T-helper 2 cell treated with Interferon-gamma antibody and Interleukin-4, amounts not matched to agents 5 μg/mL and 100 μg/mL, for 36 hours (primary cell): ENCODE measurements at regions not wholly inside any gene's neighbourhood (a gene's known extent, or its start where the extent isn't known, plus 50 kb on each side); places are given as distances from the start of the nearest gene placed in this dataset.

Source experiments
- DNase-seq: peaks from one replicate; pipeline ENCODE4 v3.0.0; 2021; ENCODE audit warnings: low spot score
- H3K27ac Mint-ChIP-seq: one replicate; pipeline ENCODE4 v1.8.0; 2021; ENCODE audit warnings: mild to moderate bottlenecking, mixed read lengths
- H3K27me3 Mint-ChIP-seq: one replicate; pipeline ENCODE4 v1.8.0; 2021; ENCODE audit warnings: low read depth, mixed read lengths
- H3K36me3 Mint-ChIP-seq: one replicate; pipeline ENCODE4 v1.8.0; 2021; ENCODE audit warnings: low read depth, mixed read lengths
- H3K4me1 Mint-ChIP-seq: one replicate; pipeline ENCODE4 v1.8.0; 2021; ENCODE audit warnings: low read depth, mixed read lengths
- H3K4me3 Mint-ChIP-seq: one replicate; pipeline ENCODE4 v1.8.0; 2022; ENCODE audit warnings: mild to moderate bottlenecking, moderate library complexity, mixed read lengths
- H3K9me3 Mint-ChIP-seq: one replicate; pipeline ENCODE4 v1.8.0; 2021; ENCODE audit warnings: mixed read lengths

DNA sequence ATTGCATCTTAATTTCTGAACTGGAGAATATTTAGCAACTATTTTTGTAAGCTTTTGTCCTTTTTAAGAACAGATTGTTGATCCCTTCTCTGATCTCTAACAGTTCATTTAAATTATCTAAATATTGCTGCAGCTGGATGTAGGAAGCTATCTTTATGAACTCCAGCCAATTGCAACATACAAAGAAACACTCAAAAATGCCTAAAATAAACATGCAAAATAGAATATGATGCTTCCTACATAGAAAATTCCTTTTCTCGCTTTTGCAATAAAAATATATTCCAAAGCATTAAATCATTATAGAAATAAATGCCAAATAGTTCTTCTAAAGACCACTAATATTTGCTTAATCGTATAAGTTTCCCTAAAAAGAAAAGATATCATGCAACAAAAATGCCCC lies 218.6 kb downstream of the LURAP1L start:
- Mint-ChIP-seq H3K27ac (no peak overlapping the region), H3K4me3 (no peak overlapping the region), H3K36me3 (no peaks in the 10 kb centered on the region), H3K27me3 (no peaks in the 10 kb centered on the region), H3K4me1 (no peaks in the 10 kb centered on the region), H3K9me3 (peaks cover 33% of the 10 kb centered on the region)
- no peak for DNase-seq

DNA sequence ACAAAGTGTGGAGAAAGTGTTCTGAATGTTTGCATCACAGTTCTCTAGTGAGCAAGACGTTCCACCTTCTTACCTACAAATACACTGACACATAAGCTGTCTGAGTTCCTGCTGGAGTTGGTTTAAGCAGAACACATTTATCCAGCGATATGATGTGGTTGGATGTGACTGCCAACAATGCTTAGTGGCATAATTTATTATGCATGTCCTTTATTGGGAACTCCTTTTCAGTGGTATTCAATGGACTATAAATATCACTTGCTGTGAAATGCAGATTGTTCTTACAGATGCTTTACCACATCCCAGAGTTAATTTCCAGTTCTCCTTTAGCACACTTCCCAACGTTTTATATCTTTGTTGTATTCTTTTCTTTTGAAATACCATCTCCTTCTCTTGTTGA lies 222.2 kb downstream of the LURAP1L start:
- no peaks in the 10 kb centered on the region for H3K4me1 Mint-ChIP-seq
- peaks cover 21% of the 10 kb centered on the region for H3K9me3 Mint-ChIP-seq
- H3K27me3 Mint-ChIP-seq: no peaks in the 10 kb centered on the region
- H3K36me3 Mint-ChIP-seq: no peaks in the 10 kb centered on the region
- H3K27ac Mint-ChIP-seq: no peak overlapping the region
- no peak overlapping the region for H3K4me3 Mint-ChIP-seq
- no peak for DNase-seq

DNA sequence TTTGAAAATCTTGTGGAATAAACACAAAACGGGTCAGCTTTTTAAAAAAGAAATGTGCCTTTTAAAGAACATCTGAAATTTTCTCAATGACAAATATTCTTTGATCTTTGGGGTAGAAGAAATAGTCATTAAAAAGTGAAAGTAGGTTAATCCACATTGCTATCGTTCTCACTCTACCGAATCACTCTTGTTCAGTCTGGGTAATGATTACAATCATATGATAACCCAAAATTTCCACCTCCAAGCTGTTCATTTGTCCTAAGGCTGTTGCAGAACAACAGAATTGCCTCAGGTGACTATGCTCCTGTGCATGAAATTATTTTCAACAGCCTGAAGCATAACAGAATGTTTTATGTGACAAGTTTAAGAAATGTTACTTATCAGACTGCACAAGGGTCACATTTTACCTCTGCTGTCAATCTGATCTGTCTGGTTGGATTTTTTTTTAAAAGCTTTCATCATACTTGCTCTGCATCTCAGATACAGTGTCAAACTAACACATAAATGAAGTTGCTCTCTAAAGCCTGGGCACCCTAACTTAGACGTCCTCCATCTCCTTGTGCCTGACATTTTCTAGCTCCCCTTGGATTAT lies 227.3 kb downstream of the LURAP1L start:
- H3K4me3 Mint-ChIP-seq: no peak overlapping the region
- H3K9me3 Mint-ChIP-seq: peaks cover 13% of the 10 kb centered on the region
- H3K27ac Mint-ChIP-seq: no peak overlapping the region
- no peak for DNase-seq
- H3K4me1 Mint-ChIP-seq: no peaks in the 10 kb centered on the region
- H3K36me3 Mint-ChIP-seq: no peaks in the 10 kb centered on the region
- H3K27me3 Mint-ChIP-seq: no peaks in the 10 kb centered on the region

DNA sequence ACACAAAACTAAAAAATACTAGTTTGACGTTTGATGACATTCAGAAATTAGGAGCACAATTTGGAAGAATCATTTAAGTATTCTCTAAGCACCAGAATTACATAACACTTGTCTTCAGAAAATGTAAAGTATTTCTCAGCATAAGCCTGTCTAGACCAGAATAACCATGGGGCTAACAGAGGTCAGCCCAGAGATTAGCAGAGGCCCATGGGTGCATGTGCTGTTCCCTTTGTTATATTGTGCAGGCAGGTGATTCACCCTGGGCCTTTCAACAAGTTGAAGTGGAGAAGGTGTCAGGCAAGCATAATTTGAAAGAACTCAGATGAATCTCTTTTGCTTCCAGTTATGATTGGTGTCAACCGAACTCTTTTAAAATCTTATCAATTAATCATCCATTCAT lies 227.9 kb downstream of the LURAP1L start:
- Mint-ChIP-seq H3K36me3 (no peaks in the 10 kb centered on the region), H3K27me3 (no peaks in the 10 kb centered on the region), H3K4me1 (no peaks in the 10 kb centered on the region), H3K27ac (no peak overlapping the region), H3K9me3 (peaks cover 13% of the 10 kb centered on the region), H3K4me3 (no peak overlapping the region)
- DNase-seq: no peak

DNA sequence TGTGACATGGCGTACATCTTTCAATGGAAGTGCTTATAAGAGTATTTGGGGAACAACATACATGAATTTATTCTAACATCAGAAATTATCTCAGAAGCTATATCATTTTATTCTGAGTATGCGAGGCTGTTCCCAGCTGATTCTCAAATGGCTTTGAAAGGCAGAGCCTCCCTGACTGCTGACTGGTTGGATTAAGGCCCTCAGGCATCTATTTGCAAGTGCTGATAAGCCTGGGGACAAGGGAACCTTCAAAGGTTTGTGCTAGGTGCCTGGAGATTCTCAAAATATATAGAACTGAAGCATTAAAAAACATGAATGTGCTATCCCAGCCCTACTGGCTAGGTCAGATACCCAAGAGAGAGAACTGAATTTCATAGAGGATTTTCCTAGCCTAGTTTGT lies 235.1 kb downstream of the LURAP1L start:
- no peaks in the 10 kb centered on the region for H3K27me3 Mint-ChIP-seq
- H3K4me1 Mint-ChIP-seq: no peaks in the 10 kb centered on the region
- peaks cover 21% of the 10 kb centered on the region for H3K9me3 Mint-ChIP-seq
- H3K27ac Mint-ChIP-seq: no peak overlapping the region
- no peaks in the 10 kb centered on the region for H3K36me3 Mint-ChIP-seq
- no peak overlapping the region for H3K4me3 Mint-ChIP-seq
- DNase-seq: no peak

DNA sequence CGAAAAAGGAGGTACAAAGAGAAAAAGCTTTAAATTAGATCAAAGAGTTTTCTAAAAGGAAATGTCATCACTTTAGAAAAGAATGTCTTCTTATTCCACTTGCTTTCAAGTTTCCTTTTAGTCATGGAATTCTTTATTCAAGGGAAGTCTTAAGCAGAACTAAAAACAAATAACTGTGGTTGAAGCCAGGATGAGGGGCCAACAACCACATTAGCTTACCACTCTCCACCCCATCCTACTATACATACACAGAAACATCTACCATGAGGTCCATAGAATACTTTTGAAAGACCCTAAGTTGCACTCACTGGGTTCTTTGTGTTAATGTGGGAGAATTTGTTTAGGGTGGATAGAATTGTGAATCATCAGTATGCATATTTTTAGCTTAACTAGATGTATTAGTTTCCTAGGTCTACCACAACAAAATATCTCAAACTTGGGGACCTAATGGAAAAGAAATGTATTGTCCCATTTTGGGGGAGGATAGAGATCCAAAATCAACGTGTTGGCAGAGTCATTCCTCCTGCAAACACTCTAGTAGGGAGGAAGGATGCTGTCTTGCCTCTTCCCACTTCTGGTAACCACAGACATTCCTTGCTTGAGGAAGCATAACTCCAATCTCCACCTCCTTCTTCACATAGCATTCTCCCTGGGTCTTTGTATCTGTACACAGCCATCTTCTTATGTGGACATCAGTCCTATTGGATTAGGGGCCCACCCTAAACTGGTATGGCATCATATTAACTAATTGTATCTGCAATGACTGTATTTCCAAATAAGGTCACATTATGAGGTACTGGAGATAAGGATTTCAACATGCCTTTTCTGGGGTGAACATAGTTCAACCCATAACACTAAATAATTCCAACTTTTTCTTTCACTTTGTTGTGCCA lies 239.4 kb downstream of the LURAP1L start:
- no peak for DNase-seq
- no peak overlapping the region for H3K4me3 Mint-ChIP-seq
- no peaks in the 10 kb centered on the region for H3K27me3 Mint-ChIP-seq
- no peak overlapping the region for H3K27ac Mint-ChIP-seq
- H3K4me1 Mint-ChIP-seq: no peaks in the 10 kb centered on the region
- no peaks in the 10 kb centered on the region for H3K36me3 Mint-ChIP-seq
- H3K9me3 Mint-ChIP-seq: peaks cover 11% of the 10 kb centered on the region

DNA sequence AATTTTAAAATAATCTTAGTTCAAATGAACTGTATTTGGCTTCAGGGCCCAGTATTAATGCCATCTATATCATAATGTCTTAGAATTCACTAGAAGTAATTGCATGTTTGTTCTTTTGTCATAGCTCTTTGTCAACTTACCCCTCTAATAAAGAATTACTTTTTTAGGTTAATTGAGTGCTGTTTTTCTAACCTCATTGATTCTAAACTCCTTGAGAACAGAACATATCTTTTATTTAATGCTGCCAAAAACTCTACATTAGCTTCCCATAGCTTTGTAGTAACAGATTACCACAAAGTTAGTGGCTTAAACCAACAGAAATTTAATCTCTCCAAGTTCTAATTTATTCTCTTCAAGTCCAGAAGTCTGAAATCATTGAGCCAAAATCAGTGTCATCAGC lies 242.4 kb downstream of the LURAP1L start:
- Mint-ChIP-seq H3K4me3 (no peak overlapping the region), H3K27ac (no peak overlapping the region), H3K9me3 (peaks cover 17% of the 10 kb centered on the region), H3K4me1 (no peaks in the 10 kb centered on the region), H3K27me3 (no peaks in the 10 kb centered on the region), H3K36me3 (no peaks in the 10 kb centered on the region)
- DNase-seq: no peak

DNA sequence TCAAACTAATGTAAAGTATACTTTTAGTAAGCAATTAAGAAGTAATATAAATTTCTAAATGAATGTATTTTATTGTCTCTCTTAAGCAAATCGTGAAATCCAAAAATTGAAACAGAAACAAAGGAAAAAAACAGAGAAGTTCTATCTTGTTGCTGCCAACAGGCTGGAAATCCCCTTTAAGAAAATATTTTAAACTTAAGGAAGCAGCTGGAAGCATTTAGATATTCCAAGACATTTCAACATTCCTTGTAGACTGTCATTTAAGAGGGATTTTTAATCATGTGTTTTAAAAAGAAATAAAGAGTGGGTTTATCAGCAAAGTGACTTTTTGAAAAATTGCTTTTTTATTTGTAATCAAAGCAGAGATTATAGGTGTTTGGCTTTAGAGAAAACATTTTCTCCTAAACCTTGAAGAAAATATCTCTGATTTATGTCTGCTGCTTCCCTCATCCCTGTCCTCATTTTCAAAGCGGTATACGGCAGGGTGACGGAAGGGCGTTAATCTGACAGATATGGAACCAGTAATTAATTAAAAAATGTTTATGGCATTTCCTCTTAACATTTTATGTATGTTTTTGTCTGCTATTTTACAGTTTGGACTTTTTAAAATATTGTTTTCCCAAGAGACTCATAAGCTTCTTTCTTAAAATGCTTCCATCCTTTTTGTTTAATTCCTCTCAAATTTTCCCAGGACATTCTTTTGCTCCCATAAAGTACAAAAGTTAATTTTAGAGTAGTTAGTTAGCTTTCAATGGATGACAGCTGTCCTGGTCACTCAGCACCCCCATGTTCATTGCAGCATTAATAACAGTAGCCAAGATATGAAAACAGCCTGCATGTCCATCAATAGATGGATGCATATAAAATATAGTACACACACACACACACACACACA lies 245.6 kb downstream of the LURAP1L start:
- no peaks in the 10 kb centered on the region for H3K4me1 Mint-ChIP-seq
- peaks cover 22% of the 10 kb centered on the region for H3K9me3 Mint-ChIP-seq
- no peak overlapping the region for H3K27ac Mint-ChIP-seq
- no peaks in the 10 kb centered on the region for H3K36me3 Mint-ChIP-seq
- H3K27me3 Mint-ChIP-seq: no peaks in the 10 kb centered on the region
- no peak for DNase-seq
- no peak overlapping the region for H3K4me3 Mint-ChIP-seq

DNA sequence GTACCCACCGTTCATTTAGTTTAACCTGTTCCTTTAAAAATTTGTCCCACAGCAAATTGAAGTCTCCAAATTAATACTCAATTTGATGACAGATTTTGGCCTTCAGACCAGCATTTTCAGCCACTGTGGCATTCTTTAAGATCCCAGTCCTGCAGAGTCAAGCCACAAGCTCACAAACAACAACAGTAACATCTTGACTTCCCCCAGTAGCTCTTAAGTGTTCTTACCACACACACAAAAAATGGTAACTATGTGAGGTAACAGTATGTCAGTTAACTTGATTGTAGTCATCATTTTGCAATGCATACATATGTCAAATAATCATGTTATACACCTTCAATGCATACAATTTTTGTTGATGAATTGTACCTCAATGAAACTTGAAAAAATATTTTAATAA lies 247.9 kb downstream of the LURAP1L start:
- Mint-ChIP-seq H3K9me3 (peaks cover 25% of the 10 kb centered on the region), H3K36me3 (no peaks in the 10 kb centered on the region), H3K4me1 (no peaks in the 10 kb centered on the region), H3K4me3 (no peak overlapping the region), H3K27me3 (no peaks in the 10 kb centered on the region), H3K27ac (no peak overlapping the region)
- DNase-seq: no peak

DNA sequence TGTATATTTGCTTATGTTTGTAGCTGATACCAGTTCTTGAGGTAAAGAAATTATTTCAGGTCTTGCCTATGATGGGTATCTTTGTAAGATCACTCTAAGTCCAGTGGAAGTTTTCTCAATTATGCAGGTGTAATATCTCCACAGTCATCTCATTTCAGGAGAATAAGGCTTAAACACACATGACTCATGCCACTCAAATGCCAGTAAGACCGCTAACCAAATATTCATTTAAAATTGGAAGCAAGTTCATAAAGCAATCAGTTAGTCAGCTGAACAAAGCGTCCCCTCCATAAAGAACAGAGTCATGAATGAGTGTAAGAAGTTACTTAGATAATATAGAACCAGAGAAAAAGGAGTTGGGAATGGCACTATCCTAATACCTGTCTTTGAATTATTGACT lies 248.7 kb downstream of the LURAP1L start:
- H3K4me1 Mint-ChIP-seq: no peaks in the 10 kb centered on the region
- H3K36me3 Mint-ChIP-seq: no peaks in the 10 kb centered on the region
- no peak overlapping the region for H3K4me3 Mint-ChIP-seq
- DNase-seq: no peak
- H3K27me3 Mint-ChIP-seq: no peaks in the 10 kb centered on the region
- H3K27ac Mint-ChIP-seq: no peak overlapping the region
- H3K9me3 Mint-ChIP-seq: peaks cover 25% of the 10 kb centered on the region

DNA sequence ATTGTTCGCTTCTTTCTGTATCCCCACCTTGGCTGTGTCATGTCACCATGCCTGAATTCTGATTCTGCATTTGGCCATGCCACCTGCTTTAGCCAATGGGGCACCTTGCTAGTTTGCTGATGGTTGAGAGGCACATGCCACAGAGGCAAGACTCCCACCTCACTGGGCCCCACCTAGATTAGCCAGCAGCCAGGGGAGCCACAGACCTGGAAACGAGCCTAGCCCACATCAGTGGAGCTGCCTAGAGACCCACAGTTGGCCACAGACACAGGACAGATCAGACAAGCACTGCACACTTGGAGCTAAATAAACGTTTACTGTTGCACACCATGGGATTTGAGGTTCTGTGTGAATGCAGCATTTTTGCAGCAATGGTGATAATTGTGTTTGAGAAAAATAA lies 252.1 kb downstream of the LURAP1L start:
- H3K27ac Mint-ChIP-seq: no peak overlapping the region
- H3K4me3 Mint-ChIP-seq: no peak overlapping the region
- no peak for DNase-seq
- H3K27me3 Mint-ChIP-seq: no peaks in the 10 kb centered on the region
- peaks cover 10% of the 10 kb centered on the region for H3K9me3 Mint-ChIP-seq
- no peaks in the 10 kb centered on the region for H3K36me3 Mint-ChIP-seq
- no peaks in the 10 kb centered on the region for H3K4me1 Mint-ChIP-seq

DNA sequence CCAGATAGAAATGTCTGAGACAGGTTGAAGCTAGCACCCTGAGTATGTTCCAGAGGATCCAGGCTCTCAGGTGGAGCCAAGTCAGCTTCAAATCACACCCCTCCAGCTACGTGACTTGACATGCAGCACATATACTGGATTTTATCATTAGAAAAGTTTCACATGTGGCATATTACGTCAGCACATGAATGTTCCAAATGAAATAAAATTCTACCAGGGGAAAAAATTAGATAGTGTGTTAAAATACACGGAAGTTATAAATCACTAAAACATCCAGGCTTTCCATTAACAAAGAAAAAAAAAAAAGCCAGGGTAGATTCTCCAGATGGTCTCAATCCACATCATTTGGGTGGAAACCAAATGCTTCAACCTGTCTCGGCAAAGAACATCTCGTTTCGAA lies 251.6 kb downstream of the MPDZ start:
- Mint-ChIP-seq H3K36me3 (no peaks in the 10 kb centered on the region), H3K4me1 (no peaks in the 10 kb centered on the region), H3K27me3 (no peaks in the 10 kb centered on the region), H3K4me3 (no peak overlapping the region), H3K27ac (no peak overlapping the region), H3K9me3 (peaks cover 9% of the 10 kb centered on the region)
- no peak for DNase-seq

DNA sequence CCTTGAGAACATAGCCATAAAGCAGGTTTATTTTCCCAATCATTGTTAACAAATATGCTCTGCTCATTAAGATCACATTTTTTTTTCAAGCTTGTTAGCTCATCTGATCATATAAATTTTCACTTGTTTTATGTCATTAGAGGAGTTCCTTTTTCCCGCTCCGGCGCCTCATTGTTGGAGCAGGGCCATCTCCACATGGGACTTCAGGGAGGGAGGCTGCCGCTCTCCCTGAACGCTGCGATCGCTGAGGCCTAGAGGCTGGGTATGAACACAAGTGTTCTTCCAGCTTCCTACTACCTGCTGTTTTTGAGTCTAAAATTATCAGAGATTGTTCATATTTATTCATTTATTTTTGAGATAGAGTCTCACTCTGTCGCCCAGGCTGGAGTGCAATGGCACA lies 246.9 kb downstream of the MPDZ start:
- Mint-ChIP-seq H3K9me3 (no peaks in the 10 kb centered on the region), H3K36me3 (no peaks in the 10 kb centered on the region), H3K27me3 (no peaks in the 10 kb centered on the region), H3K27ac (no peak overlapping the region), H3K4me1 (no peaks in the 10 kb centered on the region), H3K4me3 (no peak overlapping the region)
- no peak for DNase-seq
